WTC11 (cell line): ENCODE measurements at regions not wholly inside any gene's neighbourhood (a gene's known extent, or its start where the extent isn't known, plus 50 kb on each side); places are given as distances from the start of the nearest gene placed in this dataset.
A peak's percentile ranks its signal among the peaks of the same experiment; 100 is the strongest.

Experiments
- ATAC-seq: fragments of 200-7000 bp; cut with Tn5 transposase; 2 replicates; pipeline ENCODE4 v1.10.0; 2021; ENCODE audit warnings: mild to moderate bottlenecking, moderate library complexity
- CTCF ChIA-PET: fragments of 300-600 bp; sonication (Branson Sonifier 250); formaldehyde crosslinking; loops from one replicate; lab custom pipeline; 2021; ENCODE audit warnings: antibody characterized with exemption; lab: Charles Lee
- POLR2A ChIA-PET: fragments of 350-600 bp; sonication (Branson Sonifier 250); formaldehyde crosslinking; loops from one replicate; lab custom pipeline; 2021; ENCODE audit warnings: antibody characterized with exemption; lab: Charles Lee
- DNase-seq: peaks from one replicate; pipeline ENCODE4 v3.0.0; 2021; ENCODE audit warnings: low spot score
- H3K27ac Mint-ChIP-seq: 2 replicates; pipeline ENCODE4 v1.8.0; 2021; ENCODE audit warnings: mixed read lengths
- H3K27me3 Mint-ChIP-seq: 2 replicates; pipeline ENCODE4 v1.8.0; 2021; ENCODE audit warnings: low read depth, mild to moderate bottlenecking, moderate library complexity, mixed read lengths
- H3K36me3 Mint-ChIP-seq: 2 replicates; pipeline ENCODE4 v1.8.0; 2021; ENCODE audit warnings: mixed read lengths
- H3K4me1 Mint-ChIP-seq: 2 replicates; pipeline ENCODE4 v1.8.0; 2022; ENCODE audit warnings: mixed read lengths
- H3K4me3 Mint-ChIP-seq: 2 replicates; pipeline ENCODE4 v1.8.0; 2021; ENCODE audit warnings: mild to moderate bottlenecking, moderate library complexity, mixed read lengths
- H3K9me3 Mint-ChIP-seq: 2 replicates; pipeline ENCODE4 v1.8.0; 2021; ENCODE audit warnings: mixed read lengths
- CBFB ChIP-seq: sonication (generic); formaldehyde crosslinking; IDR thresholded peaks from 2 replicates; pipeline ENCODE4 v1.8.1; 2022; ENCODE audit warnings: mild to moderate bottlenecking, low read depth, missing genetic modification reagents
- HMGA2 ChIP-seq: fragments of 250-450 bp; sonication (Bioruptor Pico); IDR thresholded peaks from 2 replicates; pipeline ENCODE4 v1.4.0; 2021; ENCODE audit warnings: mild to moderate bottlenecking, moderate library complexity
- NFYB ChIP-seq: sonication (generic); formaldehyde crosslinking; conservative IDR thresholded peaks from 2 replicates; pipeline ENCODE4 v1.8.0; 2022; ENCODE audit warnings: low read depth, missing genetic modification reagents
- TCF7 ChIP-seq: sonication (generic); formaldehyde crosslinking; IDR thresholded peaks from 2 replicates; pipeline ENCODE4 v1.8.0; 2022; ENCODE audit warnings: mild to moderate bottlenecking, low read depth, missing genetic modification reagents, moderate library complexity
- ZNF219 ChIP-seq: sonication (generic); formaldehyde crosslinking; IDR thresholded peaks from 2 replicates; pipeline ENCODE4 v1.8.0; 2023; ENCODE audit warnings: missing genetic modification reagents, mild to moderate bottlenecking, borderline replicate concordance
- ZNF317 ChIP-seq: sonication (generic); formaldehyde crosslinking; IDR thresholded peaks from 2 replicates; pipeline ENCODE4 v1.8.1; 2023; ENCODE audit warnings: low read depth, mild to moderate bottlenecking, moderate library complexity, missing genetic modification reagents, borderline replicate concordance
- TF ChIP-seq, protein P1 (sequence below): fragments of 250-450 bp; sonication (Bioruptor Pico); IDR thresholded peaks from 2 replicates; pipeline ENCODE4 v1.8.0; 2021; ENCODE audit warnings: mild to moderate bottlenecking
- TF ChIP-seq, protein P2 (sequence below): sonication (generic); formaldehyde crosslinking; IDR thresholded peaks from 2 replicates; pipeline ENCODE4 v1.8.1; 2023; ENCODE audit warnings: mild to moderate bottlenecking, missing genetic modification reagents
- TF ChIP-seq, protein P3 (sequence below): sonication (generic); formaldehyde crosslinking; IDR thresholded peaks from 2 replicates; pipeline ENCODE4 v1.8.0; 2022; ENCODE audit warnings: mild to moderate bottlenecking, missing genetic modification reagents
- TF ChIP-seq, protein P4 (sequence below): sonication (generic); formaldehyde crosslinking; IDR thresholded peaks from 2 replicates; pipeline ENCODE4 v1.8.1; 2022; ENCODE audit warnings: mild to moderate bottlenecking, missing genetic modification reagents, moderate library complexity, borderline replicate concordance
- TF ChIP-seq, protein P5 (sequence below): sonication (generic); formaldehyde crosslinking; IDR thresholded peaks from 2 replicates; pipeline ENCODE4 v1.8.0; 2022; ENCODE audit warnings: mild to moderate bottlenecking, missing genetic modification reagents
- TF ChIP-seq, protein P6 (sequence below): fragments of 250-450 bp; sonication (Bioruptor Pico); IDR thresholded peaks from 2 replicates; pipeline ENCODE4 v1.9.0; 2021; ENCODE audit warnings: moderate library complexity, mild to moderate bottlenecking, inconsistent platforms, borderline replicate concordance
- TF ChIP-seq, protein P7 (sequence below): fragments of 250-450 bp; sonication (Bioruptor Pico); IDR thresholded peaks from 2 replicates; pipeline ENCODE4 v1.9.0; 2021; ENCODE audit warnings: mild to moderate bottlenecking, borderline replicate concordance
- TF ChIP-seq, protein P8 (sequence below): sonication (generic); formaldehyde crosslinking; IDR thresholded peaks from 2 replicates; pipeline ENCODE4 v1.8.0; 2022; ENCODE audit warnings: mild to moderate bottlenecking, missing genetic modification reagents

DNA sequence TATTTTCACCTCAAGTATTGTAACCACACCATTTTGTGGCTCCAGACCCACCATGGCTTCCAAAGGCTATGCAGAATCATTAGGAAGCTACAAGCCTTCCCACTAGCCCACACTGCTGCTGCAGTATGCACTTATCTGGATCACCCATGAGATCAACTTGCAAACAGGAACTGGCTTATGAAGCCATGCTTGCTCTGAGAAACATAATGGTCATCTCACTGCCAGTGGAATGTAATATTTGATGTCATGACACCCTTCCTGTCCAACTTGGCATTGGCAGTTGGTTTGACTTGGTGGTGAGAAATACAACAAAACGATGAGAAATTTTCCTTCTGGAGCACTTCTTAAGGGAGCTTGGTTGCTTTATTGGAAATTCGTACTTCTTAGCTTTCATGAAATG, 69.3 kb upstream of the FRMD6 start (continued):
- TF ChIP-seq, protein P1, sequence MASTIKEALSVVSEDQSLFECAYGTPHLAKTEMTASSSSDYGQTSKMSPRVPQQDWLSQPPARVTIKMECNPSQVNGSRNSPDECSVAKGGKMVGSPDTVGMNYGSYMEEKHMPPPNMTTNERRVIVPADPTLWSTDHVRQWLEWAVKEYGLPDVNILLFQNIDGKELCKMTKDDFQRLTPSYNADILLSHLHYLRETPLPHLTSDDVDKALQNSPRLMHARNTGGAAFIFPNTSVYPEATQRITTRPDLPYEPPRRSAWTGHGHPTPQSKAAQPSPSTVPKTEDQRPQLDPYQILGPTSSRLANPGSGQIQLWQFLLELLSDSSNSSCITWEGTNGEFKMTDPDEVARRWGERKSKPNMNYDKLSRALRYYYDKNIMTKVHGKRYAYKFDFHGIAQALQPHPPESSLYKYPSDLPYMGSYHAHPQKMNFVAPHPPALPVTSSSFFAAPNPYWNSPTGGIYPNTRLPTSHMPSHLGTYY (CRISPR knock-in tag): no peak
- TF ChIP-seq, protein P2, sequence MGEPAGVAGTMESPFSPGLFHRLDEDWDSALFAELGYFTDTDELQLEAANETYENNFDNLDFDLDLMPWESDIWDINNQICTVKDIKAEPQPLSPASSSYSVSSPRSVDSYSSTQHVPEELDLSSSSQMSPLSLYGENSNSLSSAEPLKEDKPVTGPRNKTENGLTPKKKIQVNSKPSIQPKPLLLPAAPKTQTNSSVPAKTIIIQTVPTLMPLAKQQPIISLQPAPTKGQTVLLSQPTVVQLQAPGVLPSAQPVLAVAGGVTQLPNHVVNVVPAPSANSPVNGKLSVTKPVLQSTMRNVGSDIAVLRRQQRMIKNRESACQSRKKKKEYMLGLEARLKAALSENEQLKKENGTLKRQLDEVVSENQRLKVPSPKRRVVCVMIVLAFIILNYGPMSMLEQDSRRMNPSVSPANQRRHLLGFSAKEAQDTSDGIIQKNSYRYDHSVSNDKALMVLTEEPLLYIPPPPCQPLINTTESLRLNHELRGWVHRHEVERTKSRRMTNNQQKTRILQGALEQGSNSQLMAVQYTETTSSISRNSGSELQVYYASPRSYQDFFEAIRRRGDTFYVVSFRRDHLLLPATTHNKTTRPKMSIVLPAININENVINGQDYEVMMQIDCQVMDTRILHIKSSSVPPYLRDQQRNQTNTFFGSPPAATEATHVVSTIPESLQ: no peak
- no peak for TF ChIP-seq CBFB (CRISPR knock-in tag)

DNA sequence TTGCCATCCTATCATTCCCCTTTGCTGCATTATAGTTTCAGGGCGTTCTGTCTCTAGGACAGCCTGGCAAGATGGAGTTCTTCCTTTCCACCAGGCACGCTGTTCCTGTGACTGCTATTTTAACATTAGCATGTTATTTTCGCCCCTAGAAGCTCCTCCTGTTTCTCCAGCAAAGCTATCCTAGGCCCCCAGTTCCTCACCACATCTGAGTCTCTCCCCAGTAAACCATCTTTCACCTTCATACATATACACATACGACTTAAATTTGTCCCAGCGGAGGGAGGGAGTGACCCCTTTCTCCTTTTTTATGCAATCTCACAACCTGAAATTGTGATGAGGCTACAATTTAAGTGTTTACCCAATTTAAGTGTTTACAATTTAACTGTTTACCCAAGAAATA, 66.7 kb upstream of the FRMD6 start:
- peak; percentile 44 for ATAC-seq

DNA sequence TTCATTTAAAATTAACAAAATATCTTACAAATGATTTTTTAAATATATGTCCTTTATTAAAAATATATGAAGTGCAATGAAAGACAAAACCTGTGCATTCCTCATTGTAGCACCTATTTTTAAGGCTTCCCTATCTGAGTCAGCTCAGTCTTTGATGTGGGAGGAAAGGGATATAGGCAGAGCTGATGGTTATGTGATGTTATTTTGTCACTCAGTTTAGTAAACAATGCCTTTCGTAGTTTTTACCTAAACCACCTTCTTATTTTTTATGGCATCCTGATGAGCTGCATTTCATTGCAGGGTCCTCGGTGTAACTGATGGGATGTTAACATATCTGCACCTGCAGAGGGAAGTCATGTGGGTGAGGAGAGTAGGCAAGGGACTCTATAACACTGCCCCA, 58.9 kb upstream of the FRMD6 start:
- H3K36me3 Mint-ChIP-seq: no peaks in the 10 kb centered on the region
- ChIA-PET CTCF (interaction anchor here (1.6 to 1.7 kb wide), 2 partner anchors 15 to 223 kb away, joined by 4 to 5 read pairs; no protein-coding TSS in a partner anchor), POLR2A (no interaction called here)
- no peak overlapping the region for H3K4me3 Mint-ChIP-seq
- ATAC-seq (0 out of 2 replicates have a peak, but pooled peaks have one; percentile 26), DNase-seq (no peak)
- H3K27me3 Mint-ChIP-seq: no peaks in the 10 kb centered on the region; the same call in 1 of the 2 replicates
- no peaks in the 10 kb centered on the region for H3K4me1 Mint-ChIP-seq
- H3K9me3 Mint-ChIP-seq: no peaks in the 10 kb centered on the region
- no peak overlapping the region for H3K27ac Mint-ChIP-seq
- TF ChIP-seq, protein P3, sequence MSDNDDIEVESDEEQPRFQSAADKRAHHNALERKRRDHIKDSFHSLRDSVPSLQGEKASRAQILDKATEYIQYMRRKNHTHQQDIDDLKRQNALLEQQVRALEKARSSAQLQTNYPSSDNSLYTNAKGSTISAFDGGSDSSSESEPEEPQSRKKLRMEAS (CRISPR knock-in tag): no peak
- TF ChIP-seq, protein P4, sequence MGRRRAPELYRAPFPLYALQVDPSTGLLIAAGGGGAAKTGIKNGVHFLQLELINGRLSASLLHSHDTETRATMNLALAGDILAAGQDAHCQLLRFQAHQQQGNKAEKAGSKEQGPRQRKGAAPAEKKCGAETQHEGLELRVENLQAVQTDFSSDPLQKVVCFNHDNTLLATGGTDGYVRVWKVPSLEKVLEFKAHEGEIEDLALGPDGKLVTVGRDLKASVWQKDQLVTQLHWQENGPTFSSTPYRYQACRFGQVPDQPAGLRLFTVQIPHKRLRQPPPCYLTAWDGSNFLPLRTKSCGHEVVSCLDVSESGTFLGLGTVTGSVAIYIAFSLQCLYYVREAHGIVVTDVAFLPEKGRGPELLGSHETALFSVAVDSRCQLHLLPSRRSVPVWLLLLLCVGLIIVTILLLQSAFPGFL (CRISPR knock-in tag): no peak
- TF ChIP-seq, protein P5, sequence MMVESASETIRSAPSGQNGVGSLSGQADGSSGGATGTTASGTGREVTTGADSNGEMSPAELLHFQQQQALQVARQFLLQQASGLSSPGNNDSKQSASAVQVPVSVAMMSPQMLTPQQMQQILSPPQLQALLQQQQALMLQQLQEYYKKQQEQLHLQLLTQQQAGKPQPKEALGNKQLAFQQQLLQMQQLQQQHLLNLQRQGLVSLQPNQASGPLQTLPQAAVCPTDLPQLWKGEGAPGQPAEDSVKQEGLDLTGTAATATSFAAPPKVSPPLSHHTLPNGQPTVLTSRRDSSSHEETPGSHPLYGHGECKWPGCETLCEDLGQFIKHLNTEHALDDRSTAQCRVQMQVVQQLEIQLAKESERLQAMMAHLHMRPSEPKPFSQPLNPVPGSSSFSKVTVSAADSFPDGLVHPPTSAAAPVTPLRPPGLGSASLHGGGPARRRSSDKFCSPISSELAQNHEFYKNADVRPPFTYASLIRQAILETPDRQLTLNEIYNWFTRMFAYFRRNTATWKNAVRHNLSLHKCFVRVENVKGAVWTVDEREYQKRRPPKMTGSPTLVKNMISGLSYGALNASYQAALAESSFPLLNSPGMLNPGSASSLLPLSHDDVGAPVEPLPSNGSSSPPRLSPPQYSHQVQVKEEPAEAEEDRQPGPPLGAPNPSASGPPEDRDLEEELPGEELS: no peak
- TF ChIP-seq, protein P6, sequence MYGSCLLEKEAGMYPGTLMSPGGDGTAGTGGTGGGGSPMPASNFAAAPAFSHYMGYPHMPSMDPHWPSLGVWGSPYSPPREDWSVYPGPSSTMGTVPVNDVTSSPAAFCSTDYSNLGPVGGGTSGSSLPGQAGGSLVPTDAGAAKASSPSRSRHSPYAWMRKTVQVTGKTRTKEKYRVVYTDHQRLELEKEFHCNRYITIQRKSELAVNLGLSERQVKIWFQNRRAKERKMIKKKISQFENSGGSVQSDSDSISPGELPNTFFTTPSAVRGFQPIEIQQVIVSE: no peak
- TF ChIP-seq ZNF219 (no peak), ZNF317 (CRISPR knock-in tag) (no peak)

More for the DNA sequence above, 66.7 kb upstream of the FRMD6 start:
- no peaks in the 10 kb centered on the region for H3K36me3 Mint-ChIP-seq
- no peak for DNase-seq
- H3K4me3 Mint-ChIP-seq: no peak overlapping the region
- no peaks in the 10 kb centered on the region for H3K9me3 Mint-ChIP-seq
- POLR2A ChIA-PET: no interaction called here
- peaks cover 12% of the 10 kb centered on the region for H3K27me3 Mint-ChIP-seq
- H3K27ac Mint-ChIP-seq: no peak overlapping the region
- peaks cover 13% of the 10 kb centered on the region for H3K4me1 Mint-ChIP-seq
- TF ChIP-seq TCF7 (CRISPR knock-in tag) (no peak), NFYB (CRISPR knock-in tag) (no peak), HMGA2 (CRISPR knock-in tag) (no peak)
- TF ChIP-seq, protein P7, sequence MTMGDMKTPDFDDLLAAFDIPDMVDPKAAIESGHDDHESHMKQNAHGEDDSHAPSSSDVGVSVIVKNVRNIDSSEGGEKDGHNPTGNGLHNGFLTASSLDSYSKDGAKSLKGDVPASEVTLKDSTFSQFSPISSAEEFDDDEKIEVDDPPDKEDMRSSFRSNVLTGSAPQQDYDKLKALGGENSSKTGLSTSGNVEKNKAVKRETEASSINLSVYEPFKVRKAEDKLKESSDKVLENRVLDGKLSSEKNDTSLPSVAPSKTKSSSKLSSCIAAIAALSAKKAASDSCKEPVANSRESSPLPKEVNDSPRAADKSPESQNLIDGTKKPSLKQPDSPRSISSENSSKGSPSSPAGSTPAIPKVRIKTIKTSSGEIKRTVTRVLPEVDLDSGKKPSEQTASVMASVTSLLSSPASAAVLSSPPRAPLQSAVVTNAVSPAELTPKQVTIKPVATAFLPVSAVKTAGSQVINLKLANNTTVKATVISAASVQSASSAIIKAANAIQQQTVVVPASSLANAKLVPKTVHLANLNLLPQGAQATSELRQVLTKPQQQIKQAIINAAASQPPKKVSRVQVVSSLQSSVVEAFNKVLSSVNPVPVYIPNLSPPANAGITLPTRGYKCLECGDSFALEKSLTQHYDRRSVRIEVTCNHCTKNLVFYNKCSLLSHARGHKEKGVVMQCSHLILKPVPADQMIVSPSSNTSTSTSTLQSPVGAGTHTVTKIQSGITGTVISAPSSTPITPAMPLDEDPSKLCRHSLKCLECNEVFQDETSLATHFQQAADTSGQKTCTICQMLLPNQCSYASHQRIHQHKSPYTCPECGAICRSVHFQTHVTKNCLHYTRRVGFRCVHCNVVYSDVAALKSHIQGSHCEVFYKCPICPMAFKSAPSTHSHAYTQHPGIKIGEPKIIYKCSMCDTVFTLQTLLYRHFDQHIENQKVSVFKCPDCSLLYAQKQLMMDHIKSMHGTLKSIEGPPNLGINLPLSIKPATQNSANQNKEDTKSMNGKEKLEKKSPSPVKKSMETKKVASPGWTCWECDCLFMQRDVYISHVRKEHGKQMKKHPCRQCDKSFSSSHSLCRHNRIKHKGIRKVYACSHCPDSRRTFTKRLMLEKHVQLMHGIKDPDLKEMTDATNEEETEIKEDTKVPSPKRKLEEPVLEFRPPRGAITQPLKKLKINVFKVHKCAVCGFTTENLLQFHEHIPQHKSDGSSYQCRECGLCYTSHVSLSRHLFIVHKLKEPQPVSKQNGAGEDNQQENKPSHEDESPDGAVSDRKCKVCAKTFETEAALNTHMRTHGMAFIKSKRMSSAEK (CRISPR knock-in tag): no peak
- TF ChIP-seq, protein P4 (CRISPR knock-in tag): no peak
- TF ChIP-seq, protein P8, sequence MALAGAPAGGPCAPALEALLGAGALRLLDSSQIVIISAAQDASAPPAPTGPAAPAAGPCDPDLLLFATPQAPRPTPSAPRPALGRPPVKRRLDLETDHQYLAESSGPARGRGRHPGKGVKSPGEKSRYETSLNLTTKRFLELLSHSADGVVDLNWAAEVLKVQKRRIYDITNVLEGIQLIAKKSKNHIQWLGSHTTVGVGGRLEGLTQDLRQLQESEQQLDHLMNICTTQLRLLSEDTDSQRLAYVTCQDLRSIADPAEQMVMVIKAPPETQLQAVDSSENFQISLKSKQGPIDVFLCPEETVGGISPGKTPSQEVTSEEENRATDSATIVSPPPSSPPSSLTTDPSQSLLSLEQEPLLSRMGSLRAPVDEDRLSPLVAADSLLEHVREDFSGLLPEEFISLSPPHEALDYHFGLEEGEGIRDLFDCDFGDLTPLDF (CRISPR knock-in tag): no peak
- CTCF ChIA-PET: interaction anchor here (1.0 to 1.7 kb wide), 4 partner anchors 10 to 394 kb away, joined by 3 to 4 read pairs (median 4); no protein-coding TSS in a partner anchor
